ENCODE measurements at regions not wholly inside any gene's neighbourhood (a gene's known extent, or its start where the extent isn't known, plus 50 kb on each side); places are given as distances from the start of the nearest gene placed in this dataset.

- DNase-seq = no peak
Measured at GRCh38 chr6:14927398-14927797, 318.5 kb upstream of the JARID2 start.

- no peak for DNase-seq
Measured at GRCh38 chr6:14929291-14929690, 316.6 kb upstream of the JARID2 start.

- DNase-seq = no peak
Measured at GRCh38 chr6:14930366-14930989, 315.4 kb upstream of the JARID2 start.

GRCh38 chr6:14932485-14933182, 313.2 kb upstream of the JARID2 start:
- DNase-seq = no peak

GRCh38 chr6:14933183-14933544, 312.7 kb upstream of the JARID2 start:
- no peak for DNase-seq

GRCh38 chr6:14934013-14934412, 311.9 kb upstream of the JARID2 start:
- no peak for DNase-seq

GRCh38 chr6:14934844-14935243, 311.0 kb upstream of the JARID2 start:
- no peak for DNase-seq

GRCh38 chr6:14936861-14937260, 309.0 kb upstream of the JARID2 start:
- DNase-seq = no peak

GRCh38 chr6:14943116-14943515, 302.8 kb upstream of the JARID2 start:
- DNase-seq = no peak

- DNase-seq = no peak
Measured at GRCh38 chr6:14944593-14944992, 301.3 kb upstream of the JARID2 start.

- no peak for DNase-seq
Measured at GRCh38 chr6:14945461-14946185, 300.2 kb upstream of the JARID2 start.

GRCh38 chr6:14946753-14947152, 299.1 kb upstream of the JARID2 start:
- DNase-seq = no peak

GRCh38 chr6:14948586-14949245, 297.2 kb upstream of the JARID2 start:
- DNase-seq = no peak

- no peak for DNase-seq
Measured at GRCh38 chr6:14950103-14950969, 295.5 kb upstream of the JARID2 start.

GRCh38 chr6:14950970-14951276, 294.9 kb upstream of the JARID2 start:
- DNase-seq = no peak

- DNase-seq = no peak
Measured at GRCh38 chr6:14951704-14952103, 294.2 kb upstream of the JARID2 start.

GRCh38 chr6:14953836-14954235, 292.0 kb upstream of the JARID2 start:
- DNase-seq = no peak

- no peak for DNase-seq
Measured at GRCh38 chr6:14957355-14958059, 288.4 kb upstream of the JARID2 start.

GRCh38 chr6:14959324-14959885, 286.5 kb upstream of the JARID2 start:
- DNase-seq = no peak

GRCh38 chr6:14964556-14965270, 281.2 kb upstream of the JARID2 start:
- no peak for DNase-seq

GRCh38 chr6:14965424-14966075, 280.3 kb upstream of the JARID2 start:
- DNase-seq = no peak

All from stimulated activated CD4-positive, alpha-beta T cell treated with anti-CD3 and anti-CD28 coated beads, Interleukin-1b, Interleukin-23, amount 100 ng/mL, for 48 hours (primary cell).